Panc1 (cell line): ENCODE measurements at regions not wholly inside any gene's neighbourhood (a gene's known extent, or its start where the extent isn't known, plus 50 kb on each side); places are given as distances from the start of the nearest gene placed in this dataset.
"Not testable (repeated sequence)": the region's sequence is repeated elsewhere in the genome, so short reads cannot be mapped to it uniquely, and the experiment has no call there.

Source experiments
- ATAC-seq: fragments of 200-7000 bp; cut with Tn5 transposase; 2 replicates; pipeline ENCODE4 v1.9.1; 2020; ENCODE audit warnings: mild to moderate bottlenecking, moderate library complexity
- BruUV-seq: library from RNA; stranded (reverse); fragments of 400-500 nt; replicated peaks from 2 replicates; lab custom pipeline; 2021; lab: Mats Ljungman, UMichigan
- CTCF ChIA-PET: fragments of 300-600 bp; sonication (Branson Sonifier 250); formaldehyde crosslinking; loops from one replicate; lab custom pipeline; 2022; ENCODE audit warnings: antibody characterized with exemption; lab: Charles Lee
- POLR2A ChIA-PET: fragments of 300-600 bp; sonication (Branson Sonifier 250); formaldehyde crosslinking; loops from one replicate; lab custom pipeline; 2022; ENCODE audit warnings: antibody characterized with exemption; lab: Charles Lee
- DNase-seq: peaks from one replicate; pipeline ENCODE4 v3.0.0-alpha.2; 2010; ENCODE audit warnings: low read depth, low spot score
- H3K27ac ChIP-seq: 2 replicates; pipeline ENCODE4 v1.5.1; 2011; ENCODE audit warnings: mild to moderate bottlenecking, low read length, inconsistent platforms
- H3K27me3 ChIP-seq: fragments of 200-500 bp; sonication (Bioruptor generic); 2 replicates; pipeline ENCODE4 v1.6.0; 2014; ENCODE audit warnings: low read length, inconsistent platforms; ENCODE audit not compliant: control insufficient read depth, insufficient read depth
- H3K36me3 ChIP-seq: fragments of 200-500 bp; sonication (Bioruptor generic); 2 replicates; pipeline ENCODE4 v1.5.1; 2014; ENCODE audit warnings: inconsistent platforms, mild to moderate bottlenecking, low read length, moderate library complexity; ENCODE audit not compliant: control insufficient read depth, insufficient read depth
- H3K4me1 ChIP-seq: 2 replicates; pipeline ENCODE4 v1.5.1; 2011; ENCODE audit warnings: inconsistent platforms, mild to moderate bottlenecking, low read length, moderate library complexity; ENCODE audit not compliant: control insufficient read depth, insufficient read depth
- H3K4me3 ChIP-seq, 2 experiments: 2 replicates each; pipeline ENCODE4 v1.5.1; 2011 to 2012; ENCODE audit warnings: low read depth in 2 of 2, low read length in 2 of 2, mild to moderate bottlenecking in 2 of 2, inconsistent platforms in 1 of 2, moderate library complexity in 1 of 2
- H3K9me3 ChIP-seq: fragments of 200-500 bp; sonication (Bioruptor generic); 2 replicates; pipeline ENCODE4 v1.5.1; 2014; ENCODE audit warnings: low read depth, mild to moderate bottlenecking, inconsistent platforms, low read length, moderate library complexity; ENCODE audit not compliant: control insufficient read depth, insufficient read depth
- POLR2AphosphoS5 ChIP-seq: IDR thresholded peaks from 2 replicates; pipeline ENCODE4 v1.6.1; 2012; ENCODE audit warnings: mild to moderate bottlenecking, low read depth, low read length, moderate library complexity
- SIN3A ChIP-seq: IDR thresholded peaks from 2 replicates; pipeline ENCODE4 v1.6.1; 2012; ENCODE audit warnings: low read depth, mild to moderate bottlenecking, low read length, moderate library complexity, borderline replicate concordance; ENCODE audit not compliant: insufficient read depth
- TCF7L2 ChIP-seq: IDR thresholded peaks from 2 replicates; pipeline ENCODE4 v1.6.1; 2011; ENCODE audit warnings: mild to moderate bottlenecking, low read depth, low read length, inconsistent platforms
- in situ Hi-C: cut with HindIII; loops from 2 replicates; pipeline ENCODE4 v1.10.0; 2016; ENCODE audit warnings: low sequenced_read_pairs, low pct_unique_long_range_greater_than_20kb
- intact Hi-C: fragments of 100-400 bp; cut with micrococcal nuclease; formaldehyde crosslinking; loops from one replicate; pipeline ENCODE4 v1.10.0; 2022; ENCODE audit not compliant: unreplicated experiment
- TF ChIP-seq, protein P1 (sequence below), 2 experiments: IDR thresholded peaks; 2 replicates each; pipeline ENCODE4 v1.6.1; 2011 to 2012; ENCODE audit warnings: low read depth in 2 of 2, control low read depth in 1 of 2, low read length in 1 of 2, mild to moderate bottlenecking in 1 of 2, moderate library complexity in 1 of 2; ENCODE audit not compliant: insufficient read depth in 1 of 2
- TF ChIP-seq, protein P2 (sequence below): fragments of 450-650 bp; IDR thresholded peaks from 2 replicates; pipeline ENCODE4 v1.5.1; 2017; ENCODE audit warnings: mild to moderate bottlenecking

DNA sequence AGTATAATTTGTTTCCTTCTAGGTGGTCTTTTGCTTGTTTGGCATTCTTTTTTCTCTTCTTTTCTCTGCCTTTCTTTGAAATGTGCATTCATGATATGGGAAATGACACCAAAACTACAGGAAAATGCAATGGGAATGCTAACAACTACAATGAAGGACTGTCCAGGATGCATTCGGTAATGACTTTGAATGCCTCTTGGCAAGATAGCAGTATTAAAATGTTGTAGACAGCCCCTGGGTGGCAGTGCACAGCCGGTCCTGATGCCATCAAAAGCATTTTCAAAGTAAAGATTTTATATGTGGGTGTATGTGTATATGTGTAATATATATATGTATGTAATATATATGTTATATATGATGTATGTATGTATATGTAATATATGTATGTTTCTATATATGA lies 218.8 kb upstream of the MMS22L start:
- BruUV-seq: no TSS peak
- TF ChIP-seq, protein P1, sequence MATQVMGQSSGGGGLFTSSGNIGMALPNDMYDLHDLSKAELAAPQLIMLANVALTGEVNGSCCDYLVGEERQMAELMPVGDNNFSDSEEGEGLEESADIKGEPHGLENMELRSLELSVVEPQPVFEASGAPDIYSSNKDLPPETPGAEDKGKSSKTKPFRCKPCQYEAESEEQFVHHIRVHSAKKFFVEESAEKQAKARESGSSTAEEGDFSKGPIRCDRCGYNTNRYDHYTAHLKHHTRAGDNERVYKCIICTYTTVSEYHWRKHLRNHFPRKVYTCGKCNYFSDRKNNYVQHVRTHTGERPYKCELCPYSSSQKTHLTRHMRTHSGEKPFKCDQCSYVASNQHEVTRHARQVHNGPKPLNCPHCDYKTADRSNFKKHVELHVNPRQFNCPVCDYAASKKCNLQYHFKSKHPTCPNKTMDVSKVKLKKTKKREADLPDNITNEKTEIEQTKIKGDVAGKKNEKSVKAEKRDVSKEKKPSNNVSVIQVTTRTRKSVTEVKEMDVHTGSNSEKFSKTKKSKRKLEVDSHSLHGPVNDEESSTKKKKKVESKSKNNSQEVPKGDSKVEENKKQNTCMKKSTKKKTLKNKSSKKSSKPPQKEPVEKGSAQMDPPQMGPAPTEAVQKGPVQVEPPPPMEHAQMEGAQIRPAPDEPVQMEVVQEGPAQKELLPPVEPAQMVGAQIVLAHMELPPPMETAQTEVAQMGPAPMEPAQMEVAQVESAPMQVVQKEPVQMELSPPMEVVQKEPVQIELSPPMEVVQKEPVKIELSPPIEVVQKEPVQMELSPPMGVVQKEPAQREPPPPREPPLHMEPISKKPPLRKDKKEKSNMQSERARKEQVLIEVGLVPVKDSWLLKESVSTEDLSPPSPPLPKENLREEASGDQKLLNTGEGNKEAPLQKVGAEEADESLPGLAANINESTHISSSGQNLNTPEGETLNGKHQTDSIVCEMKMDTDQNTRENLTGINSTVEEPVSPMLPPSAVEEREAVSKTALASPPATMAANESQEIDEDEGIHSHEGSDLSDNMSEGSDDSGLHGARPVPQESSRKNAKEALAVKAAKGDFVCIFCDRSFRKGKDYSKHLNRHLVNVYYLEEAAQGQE (IDR thresholded peaks at IDR 0.05; ENCODE audit: insufficient read depth in 1 of 2, low read depth in 2 of 2, low read length in 1 of 2): no peak
- TF ChIP-seq, protein P2, sequence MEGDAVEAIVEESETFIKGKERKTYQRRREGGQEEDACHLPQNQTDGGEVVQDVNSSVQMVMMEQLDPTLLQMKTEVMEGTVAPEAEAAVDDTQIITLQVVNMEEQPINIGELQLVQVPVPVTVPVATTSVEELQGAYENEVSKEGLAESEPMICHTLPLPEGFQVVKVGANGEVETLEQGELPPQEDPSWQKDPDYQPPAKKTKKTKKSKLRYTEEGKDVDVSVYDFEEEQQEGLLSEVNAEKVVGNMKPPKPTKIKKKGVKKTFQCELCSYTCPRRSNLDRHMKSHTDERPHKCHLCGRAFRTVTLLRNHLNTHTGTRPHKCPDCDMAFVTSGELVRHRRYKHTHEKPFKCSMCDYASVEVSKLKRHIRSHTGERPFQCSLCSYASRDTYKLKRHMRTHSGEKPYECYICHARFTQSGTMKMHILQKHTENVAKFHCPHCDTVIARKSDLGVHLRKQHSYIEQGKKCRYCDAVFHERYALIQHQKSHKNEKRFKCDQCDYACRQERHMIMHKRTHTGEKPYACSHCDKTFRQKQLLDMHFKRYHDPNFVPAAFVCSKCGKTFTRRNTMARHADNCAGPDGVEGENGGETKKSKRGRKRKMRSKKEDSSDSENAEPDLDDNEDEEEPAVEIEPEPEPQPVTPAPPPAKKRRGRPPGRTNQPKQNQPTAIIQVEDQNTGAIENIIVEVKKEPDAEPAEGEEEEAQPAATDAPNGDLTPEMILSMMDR: no peak; the same call in 1 of the 2 replicates
- no peak for TF ChIP-seq TCF7L2
- no peak for TF ChIP-seq SIN3A
- TF ChIP-seq POLR2AphosphoS5: no peak
- H3K27ac ChIP-seq: no peak overlapping the region
- POLR2A ChIA-PET: no interaction called here
- H3K36me3 ChIP-seq: no peaks in the 10 kb centered on the region
- no peaks in the 10 kb centered on the region for H3K27me3 ChIP-seq
- H3K4me3 ChIP-seq: no peak overlapping the region
- in situ Hi-C loops: no loop called here
- ATAC-seq (no peak), DNase-seq (no peak)
- H3K9me3 ChIP-seq: no peaks in the 10 kb centered on the region
- no peaks in the 10 kb centered on the region for H3K4me1 ChIP-seq
- intact Hi-C loops: no loop called here
- CTCF ChIA-PET: no interaction called here

DNA sequence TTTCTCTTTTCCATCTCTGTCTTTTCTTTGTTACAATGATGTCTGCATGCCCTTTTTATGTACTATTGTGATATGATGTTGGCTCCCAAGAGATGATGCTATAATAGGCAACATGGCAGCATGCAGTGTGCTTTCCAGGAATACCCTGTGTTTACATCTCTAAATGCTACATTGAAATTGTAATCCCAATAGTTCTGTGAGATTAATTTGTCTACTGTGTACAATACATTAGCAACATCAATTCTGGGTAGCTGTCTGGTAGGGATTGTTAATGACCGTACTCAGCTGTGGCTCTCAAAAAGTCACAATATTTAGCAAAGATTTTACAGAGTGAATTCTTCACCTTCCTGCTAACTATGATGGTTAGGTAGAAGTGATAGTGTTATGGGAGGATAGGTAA lies 225.6 kb upstream of the MMS22L start:
- no TSS peak for BruUV-seq
- ATAC-seq (no peak), DNase-seq (no peak)
- intact Hi-C loops: no loop called here
- Histone ChIP-seq H3K9me3 (no peaks in the 10 kb centered on the region), H3K4me3 (no peak overlapping the region), H3K27ac (no peak overlapping the region), H3K36me3 (no peaks in the 10 kb centered on the region), H3K27me3 (no peaks in the 10 kb centered on the region), H3K4me1 (no peaks in the 10 kb centered on the region)
- in situ Hi-C loops: no loop called here
- TF ChIP-seq POLR2AphosphoS5: no peak
- TF ChIP-seq SIN3A: no peak
- TF ChIP-seq, protein P2: no peak
- TF ChIP-seq, protein P1 (IDR thresholded peaks at IDR 0.05; ENCODE audit: insufficient read depth in 1 of 2, low read depth in 2 of 2, low read length in 1 of 2): no peak
- TF ChIP-seq TCF7L2: no peak
- CTCF ChIA-PET: no interaction called here
- POLR2A ChIA-PET: no interaction called here

DNA sequence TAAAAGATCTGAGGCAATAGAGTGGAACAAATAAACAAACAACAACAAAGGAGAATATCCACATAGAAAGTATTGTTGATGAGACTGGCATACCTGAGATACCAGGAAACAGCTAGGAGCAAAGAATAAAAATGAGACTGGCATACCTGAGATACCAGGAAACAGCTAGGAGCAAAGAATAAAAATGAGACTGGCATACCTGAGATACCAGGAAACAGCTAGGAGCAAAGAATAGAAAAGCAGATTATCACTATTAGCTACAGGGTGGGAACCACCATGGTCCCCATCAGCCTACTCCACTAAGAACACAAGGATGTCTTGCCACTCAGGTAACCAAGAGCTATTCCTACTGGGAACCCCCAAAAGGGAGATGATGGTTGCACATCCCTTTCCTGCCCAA lies 230.2 kb upstream of the MMS22L start:
- intact Hi-C loops, H3K4me3 ChIP-seq, ATAC-seq, H3K27me3 ChIP-seq, H3K9me3 ChIP-seq, H3K27ac ChIP-seq, POLR2A ChIA-PET, in situ Hi-C loops, CTCF ChIA-PET, BruUV-seq, H3K36me3 ChIP-seq, DNase-seq, H3K4me1 ChIP-seq: not testable (repeated sequence)
